Activated naive CD4-positive, alpha-beta T cell treated with anti-CD3 and anti-CD28 coated beads, Interleukin-2, amount 10 ng/mL, durations not matched to agents 7 days and 5 days (primary cell): ENCODE measurements at regions not wholly inside any gene's neighbourhood (a gene's known extent, or its start where the extent isn't known, plus 50 kb on each side); places are given as distances from the start of the nearest gene placed in this dataset.
"Not testable (repeated sequence)": the region's sequence is repeated elsewhere in the genome, so short reads cannot be mapped to it uniquely, and the experiment has no call there.

Experiments used
- CTCF ChIA-PET: fragments of 350-600 bp; sonication (Branson Sonifier 250); formaldehyde crosslinking; loops from one replicate; lab custom pipeline; 2021; ENCODE audit warnings: antibody characterized with exemption; lab: Charles Lee
- DNase-seq: peaks from one replicate; pipeline ENCODE4 v3.0.0-alpha.2; 2020
- H3K27ac Mint-ChIP-seq: one replicate; pipeline ENCODE4 v1.8.0; 2021; ENCODE audit warnings: mild to moderate bottlenecking, moderate library complexity, mixed read lengths
- H3K27me3 Mint-ChIP-seq: one replicate; pipeline ENCODE4 v1.8.0; 2021; ENCODE audit warnings: mild to moderate bottlenecking, mixed read lengths
- H3K36me3 Mint-ChIP-seq: one replicate; pipeline ENCODE4 v1.8.0; 2021; ENCODE audit warnings: mixed read lengths
- H3K4me1 Mint-ChIP-seq: one replicate; pipeline ENCODE4 v1.8.0; 2021; ENCODE audit warnings: mixed read lengths
- H3K4me3 Mint-ChIP-seq: one replicate; pipeline ENCODE4 v1.8.0; 2021; ENCODE audit warnings: mild to moderate bottlenecking, moderate library complexity, mixed read lengths
- H3K9me3 Mint-ChIP-seq: one replicate; pipeline ENCODE4 v1.8.0; 2021; ENCODE audit warnings: mixed read lengths

GRCh38 chr6:78526432-78526831 is 340.9 kb upstream of the IRAK1BP1 start:
- DNase-seq: no peak
- H3K36me3 Mint-ChIP-seq: no peaks in the 10 kb centered on the region
- no peaks in the 10 kb centered on the region for H3K4me1 Mint-ChIP-seq
- no peaks in the 10 kb centered on the region for H3K27me3 Mint-ChIP-seq
- no peak overlapping the region for H3K27ac Mint-ChIP-seq
- H3K4me3 Mint-ChIP-seq: no peak overlapping the region
- H3K9me3 Mint-ChIP-seq: peaks cover 1% of the 10 kb centered on the region
- CTCF ChIA-PET: no interaction called here

DNA sequence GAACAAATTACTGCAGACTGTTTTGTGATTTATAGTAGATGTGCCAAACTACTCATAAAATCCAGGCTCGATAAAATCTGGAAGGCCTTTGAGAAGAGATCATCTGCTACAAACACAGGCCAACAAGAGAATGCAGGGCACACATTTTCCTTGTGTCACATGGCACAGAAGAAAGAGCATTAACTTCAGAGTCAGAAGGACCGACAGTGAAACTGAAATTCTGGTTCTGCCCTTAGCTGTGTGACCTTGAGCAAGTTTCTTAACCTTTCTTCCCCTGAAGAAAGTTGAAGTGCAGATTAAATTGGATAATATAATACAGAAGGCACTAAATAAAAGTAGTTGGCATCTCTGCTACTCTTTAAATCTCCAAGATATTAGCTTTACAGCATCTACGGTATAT is 338.4 kb upstream of the IRAK1BP1 start:
- H3K4me3 Mint-ChIP-seq: no peak overlapping the region
- H3K4me1 Mint-ChIP-seq: no peaks in the 10 kb centered on the region
- H3K36me3 Mint-ChIP-seq: no peaks in the 10 kb centered on the region
- H3K27ac Mint-ChIP-seq: no peak overlapping the region
- no peak for DNase-seq
- CTCF ChIA-PET: no interaction called here
- H3K9me3 Mint-ChIP-seq: no peaks in the 10 kb centered on the region
- no peaks in the 10 kb centered on the region for H3K27me3 Mint-ChIP-seq

- Mint-ChIP-seq H3K4me3 (no peak overlapping the region), H3K27ac (no peak overlapping the region), H3K27me3 (no peaks in the 10 kb centered on the region), H3K9me3 (no peaks in the 10 kb centered on the region), H3K4me1 (no peaks in the 10 kb centered on the region), H3K36me3 (no peaks in the 10 kb centered on the region)
- DNase-seq: no peak
- CTCF ChIA-PET: no interaction called here
Observed at GRCh38 chr6:78530208-78530607, 337.1 kb upstream of the IRAK1BP1 start.

DNA sequence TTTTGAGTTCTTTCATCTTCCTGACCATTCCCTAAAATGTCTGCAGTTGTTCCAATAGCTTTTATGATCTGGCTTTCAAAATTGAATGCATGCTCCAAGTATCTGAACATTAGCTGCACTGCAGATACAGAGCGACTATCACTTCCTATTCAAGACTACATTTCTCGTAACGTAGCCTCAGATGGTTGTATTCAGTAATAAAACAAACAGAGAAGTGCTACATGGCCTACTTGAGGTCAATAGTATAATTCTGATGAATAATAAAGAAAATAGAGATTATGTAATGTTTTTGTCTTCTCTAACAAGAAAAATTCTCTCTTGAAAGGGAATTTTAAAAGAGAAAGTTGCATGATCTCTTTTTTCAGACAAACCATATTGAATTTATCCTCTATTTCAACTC is 333.9 kb upstream of the IRAK1BP1 start:
- Mint-ChIP-seq H3K27me3 (no peaks in the 10 kb centered on the region), H3K4me1 (no peaks in the 10 kb centered on the region), H3K4me3 (no peak overlapping the region), H3K36me3 (no peaks in the 10 kb centered on the region), H3K9me3 (no peaks in the 10 kb centered on the region), H3K27ac (no peak overlapping the region)
- CTCF ChIA-PET: no interaction called here
- no peak for DNase-seq

DNA sequence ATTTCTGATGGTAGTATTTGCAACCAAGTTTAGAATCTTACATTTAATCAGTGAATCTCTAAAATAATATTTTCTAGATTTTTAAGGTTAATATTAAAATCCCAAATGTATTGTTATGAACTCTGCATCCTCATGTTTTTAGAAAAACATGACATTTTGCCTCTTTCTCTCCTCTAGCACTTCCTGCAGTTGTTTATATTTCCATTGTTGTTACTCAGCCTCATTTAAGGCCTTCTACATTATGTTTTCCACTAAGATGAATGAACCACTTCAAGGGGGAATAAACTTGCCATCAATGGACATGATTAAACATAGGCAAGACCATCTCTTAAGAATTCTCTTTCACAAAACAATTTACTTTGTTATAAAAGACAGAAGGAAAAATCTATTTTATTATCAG is 333.5 kb upstream of the IRAK1BP1 start:
- Mint-ChIP-seq H3K4me3 (no peak overlapping the region), H3K36me3 (no peaks in the 10 kb centered on the region), H3K4me1 (no peaks in the 10 kb centered on the region), H3K9me3 (no peaks in the 10 kb centered on the region), H3K27me3 (no peaks in the 10 kb centered on the region), H3K27ac (no peak overlapping the region)
- CTCF ChIA-PET: no interaction called here
- DNase-seq: no peak

DNA sequence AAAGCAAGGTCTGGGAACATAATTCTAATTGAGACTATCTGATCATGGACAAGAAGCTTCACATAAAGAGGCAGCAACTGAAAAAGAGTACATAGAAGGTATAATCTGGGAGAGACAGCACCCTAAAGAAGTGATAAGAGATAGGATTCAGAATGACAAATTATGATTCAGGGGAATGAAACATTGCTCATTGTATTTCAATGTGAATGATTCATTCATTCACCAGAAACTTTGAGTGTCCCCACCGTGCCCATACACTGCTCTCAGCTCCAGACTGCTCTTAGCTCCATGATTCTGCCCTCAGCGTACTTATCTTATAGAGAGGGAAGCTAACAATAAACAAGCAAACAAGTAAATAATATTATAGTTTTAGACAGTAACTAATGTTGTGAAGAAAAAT is 329.3 kb upstream of the IRAK1BP1 start:
- no peak overlapping the region for H3K27ac Mint-ChIP-seq
- CTCF ChIA-PET: no interaction called here
- H3K27me3 Mint-ChIP-seq: no peaks in the 10 kb centered on the region
- H3K36me3 Mint-ChIP-seq: no peaks in the 10 kb centered on the region
- H3K9me3 Mint-ChIP-seq: no peaks in the 10 kb centered on the region
- no peak overlapping the region for H3K4me3 Mint-ChIP-seq
- DNase-seq: no peak
- H3K4me1 Mint-ChIP-seq: no peaks in the 10 kb centered on the region

DNA sequence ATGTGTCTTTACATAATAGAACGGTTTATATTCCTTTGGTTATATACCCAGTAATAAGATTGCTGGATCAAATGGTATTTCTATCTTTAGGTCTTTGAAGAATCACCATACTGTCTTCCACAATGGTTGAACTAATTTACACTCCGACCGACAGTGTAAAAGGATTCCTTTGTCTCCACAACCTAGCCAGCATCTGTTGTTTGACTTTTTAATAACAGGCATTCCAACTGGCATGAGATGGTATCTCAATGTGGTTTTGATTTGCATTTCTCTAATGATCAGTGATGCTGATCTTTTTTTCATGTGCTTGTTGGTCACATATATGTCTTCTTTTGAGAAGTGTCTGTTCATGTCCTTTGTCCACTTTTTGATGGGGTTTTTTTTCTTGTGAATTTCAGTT is 319.7 kb upstream of the IRAK1BP1 start:
- H3K4me3 Mint-ChIP-seq, H3K27me3 Mint-ChIP-seq, H3K36me3 Mint-ChIP-seq, H3K4me1 Mint-ChIP-seq, H3K9me3 Mint-ChIP-seq, DNase-seq, H3K27ac Mint-ChIP-seq, CTCF ChIA-PET: not testable (repeated sequence)

DNA sequence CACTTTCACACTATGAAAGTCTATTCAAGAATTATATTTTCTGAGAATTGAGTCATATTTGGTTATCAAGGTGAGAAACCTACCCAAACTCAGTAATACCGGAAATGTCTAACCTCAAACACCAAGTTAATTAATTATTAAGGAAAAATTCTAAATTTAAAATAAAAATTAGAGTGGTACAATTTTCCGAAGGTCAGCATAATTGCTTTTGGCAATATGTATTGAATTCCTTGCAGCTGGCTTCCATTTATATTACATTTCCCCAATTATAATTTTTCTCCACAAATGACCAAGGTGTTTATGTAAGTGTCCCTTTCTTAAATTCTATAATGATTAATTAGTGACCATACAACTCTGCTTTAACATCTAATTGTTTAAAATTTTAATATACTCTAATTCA is 316.0 kb upstream of the IRAK1BP1 start:
- H3K36me3 Mint-ChIP-seq: no peaks in the 10 kb centered on the region
- no peaks in the 10 kb centered on the region for H3K27me3 Mint-ChIP-seq
- DNase-seq: no peak
- peaks cover 16% of the 10 kb centered on the region for H3K9me3 Mint-ChIP-seq
- CTCF ChIA-PET: no interaction called here
- no peak overlapping the region for H3K4me3 Mint-ChIP-seq
- no peak overlapping the region for H3K27ac Mint-ChIP-seq
- no peaks in the 10 kb centered on the region for H3K4me1 Mint-ChIP-seq

GRCh38 chr6:78552435-78552834 is 314.9 kb upstream of the IRAK1BP1 start:
- no peaks in the 10 kb centered on the region for H3K36me3 Mint-ChIP-seq
- no peaks in the 10 kb centered on the region for H3K4me1 Mint-ChIP-seq

GRCh38 chr6:78554341-78554740 is 313.0 kb upstream of the IRAK1BP1 start:
- Mint-ChIP-seq H3K4me3 (no peak overlapping the region), H3K27me3 (no peaks in the 10 kb centered on the region), H3K4me1 (no peaks in the 10 kb centered on the region), H3K27ac (no peak overlapping the region), H3K9me3 (peaks cover 24% of the 10 kb centered on the region), H3K36me3 (no peaks in the 10 kb centered on the region)
- CTCF ChIA-PET: no interaction called here
- DNase-seq: no peak

More at GRCh38 chr6:78552435-78552834, 314.9 kb upstream of the IRAK1BP1 start:
- Mint-ChIP-seq H3K27ac (no peak overlapping the region), H3K27me3 (no peaks in the 10 kb centered on the region), H3K4me3 (no peak overlapping the region), H3K9me3 (peaks cover 23% of the 10 kb centered on the region)
- DNase-seq: no peak
- CTCF ChIA-PET: no interaction called here

- Mint-ChIP-seq H3K27ac (no peak overlapping the region), H3K4me3 (no peak overlapping the region), H3K36me3 (no peaks in the 10 kb centered on the region), H3K27me3 (no peaks in the 10 kb centered on the region), H3K9me3 (peaks cover 18% of the 10 kb centered on the region), H3K4me1 (no peaks in the 10 kb centered on the region)
- no peak for DNase-seq
- CTCF ChIA-PET: no interaction called here
Observed at GRCh38 chr6:78559056-78559455, 308.3 kb upstream of the IRAK1BP1 start.

DNA sequence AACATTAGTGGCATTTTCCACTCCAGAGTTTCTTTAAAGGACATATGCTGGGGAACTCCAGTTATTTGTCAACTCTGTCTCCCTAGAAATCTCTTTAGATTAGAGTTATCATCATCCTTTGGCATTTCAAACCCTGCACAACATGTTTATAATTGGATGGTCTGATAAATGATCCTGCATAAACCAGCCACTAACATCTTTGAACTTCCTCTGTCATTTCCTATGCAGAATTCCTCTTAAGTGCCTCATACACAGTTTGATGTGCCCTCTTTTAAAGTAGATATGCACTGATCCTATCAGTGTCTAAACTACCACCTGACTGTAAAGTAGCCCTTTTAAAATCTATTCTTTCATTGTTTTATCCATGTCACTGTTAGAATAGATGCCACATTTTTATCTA is 306.3 kb upstream of the IRAK1BP1 start:
- no peak overlapping the region for H3K4me3 Mint-ChIP-seq
- H3K9me3 Mint-ChIP-seq: peaks cover 9% of the 10 kb centered on the region
- H3K27me3 Mint-ChIP-seq: no peaks in the 10 kb centered on the region
- no peak overlapping the region for H3K27ac Mint-ChIP-seq
- CTCF ChIA-PET: no interaction called here
- H3K4me1 Mint-ChIP-seq: no peaks in the 10 kb centered on the region
- DNase-seq: no peak
- H3K36me3 Mint-ChIP-seq: no peaks in the 10 kb centered on the region

- no peak overlapping the region for H3K27ac Mint-ChIP-seq
- H3K36me3 Mint-ChIP-seq: no peaks in the 10 kb centered on the region
- H3K9me3 Mint-ChIP-seq: peaks cover 7% of the 10 kb centered on the region
- H3K27me3 Mint-ChIP-seq: no peaks in the 10 kb centered on the region
- no peaks in the 10 kb centered on the region for H3K4me1 Mint-ChIP-seq
- no peak for DNase-seq
- CTCF ChIA-PET: no interaction called here
- no peak overlapping the region for H3K4me3 Mint-ChIP-seq
Observed at GRCh38 chr6:78565997-78566396, 301.4 kb upstream of the IRAK1BP1 start.

- Mint-ChIP-seq H3K9me3 (peaks cover 8% of the 10 kb centered on the region), H3K36me3 (no peaks in the 10 kb centered on the region), H3K27me3 (no peaks in the 10 kb centered on the region), H3K27ac (no peak overlapping the region), H3K4me1 (no peaks in the 10 kb centered on the region), H3K4me3 (no peak overlapping the region)
- CTCF ChIA-PET: no interaction called here
- DNase-seq: no peak
Observed at GRCh38 chr6:78570044-78570443, 297.3 kb upstream of the IRAK1BP1 start.

DNA sequence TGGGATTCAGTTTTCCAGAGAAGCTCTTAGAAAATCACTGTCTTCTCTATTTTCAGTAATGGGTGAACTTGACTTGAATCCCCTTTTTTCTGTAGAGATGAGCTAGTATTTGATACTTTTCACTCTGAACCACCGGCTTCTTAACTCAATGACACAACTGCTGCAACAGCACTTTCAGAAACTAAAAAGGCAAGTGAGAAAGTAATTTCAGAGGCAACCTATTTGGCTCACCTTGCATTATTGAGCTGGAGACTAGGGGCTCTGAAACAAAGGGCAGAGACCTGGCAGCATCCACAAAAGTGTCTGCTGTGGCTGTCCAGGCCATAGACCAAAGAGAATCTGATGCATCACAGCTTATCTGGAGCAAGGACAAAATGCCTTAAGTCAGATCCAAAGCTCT is 289.8 kb upstream of the IRAK1BP1 start:
- CTCF ChIA-PET: no interaction called here
- no peaks in the 10 kb centered on the region for H3K27me3 Mint-ChIP-seq
- DNase-seq: no peak
- no peaks in the 10 kb centered on the region for H3K36me3 Mint-ChIP-seq
- H3K9me3 Mint-ChIP-seq: peaks cover 1% of the 10 kb centered on the region
- H3K4me1 Mint-ChIP-seq: no peaks in the 10 kb centered on the region
- H3K4me3 Mint-ChIP-seq: no peak overlapping the region
- H3K27ac Mint-ChIP-seq: no peak overlapping the region

- Mint-ChIP-seq H3K27ac (no peak overlapping the region), H3K9me3 (no peaks in the 10 kb centered on the region), H3K27me3 (no peaks in the 10 kb centered on the region), H3K4me3 (no peak overlapping the region), H3K4me1 (no peaks in the 10 kb centered on the region), H3K36me3 (no peaks in the 10 kb centered on the region)
- CTCF ChIA-PET: no interaction called here
- DNase-seq: no peak
Observed at GRCh38 chr6:78578430-78578829, 288.9 kb upstream of the IRAK1BP1 start.
